Central memory CD8-positive, alpha-beta T cell (primary cell): ENCODE measurements at regions not wholly inside any gene's neighbourhood (a gene's known extent, or its start where the extent isn't known, plus 50 kb on each side); places are given as distances from the start of the nearest gene placed in this dataset.

Experiments
- ATAC-seq: fragments of 150-1000 bp; cut with Tn5 transposase; replicated peaks from 2 replicates; pipeline ENCODE4 v1.10.0; 2022; ENCODE audit warnings: mild to moderate bottlenecking, moderate FRiP score, moderate number of reproducible peaks; ENCODE audit not compliant: poor library complexity, severe bottlenecking; ENCODE audit errors: extremely low read depth
- DNase-seq, 2 donors: peaks; one replicate each; pipeline ENCODE4 v3.0.0; 2021; ENCODE audit warnings: low spot score in 2 of 2
- H3K27ac Mint-ChIP-seq: one replicate; pipeline ENCODE4 v1.8.0; 2022; ENCODE audit warnings: low read depth, mild to moderate bottlenecking, moderate library complexity, mixed read lengths
- H3K27me3 Mint-ChIP-seq: one replicate; pipeline ENCODE4 v1.8.0; 2022; ENCODE audit warnings: mixed read lengths
- H3K36me3 Mint-ChIP-seq: one replicate; pipeline ENCODE4 v1.8.0; 2022; ENCODE audit warnings: mild to moderate bottlenecking, moderate library complexity, mixed read lengths; ENCODE audit not compliant: insufficient read depth
- H3K4me1 Mint-ChIP-seq: one replicate; pipeline ENCODE4 v1.8.0; 2022; ENCODE audit warnings: mixed read lengths
- H3K4me3 Mint-ChIP-seq: one replicate; pipeline ENCODE4 v1.8.0; 2022; ENCODE audit warnings: mild to moderate bottlenecking, moderate library complexity, mixed read lengths
- H3K9me3 Mint-ChIP-seq: one replicate; pipeline ENCODE4 v1.8.0; 2022; ENCODE audit warnings: mixed read lengths

- DNase-seq (no peak), ATAC-seq (no peak)
- Mint-ChIP-seq H3K4me3 (no peak overlapping the region), H3K4me1 (no peaks in the 10 kb centered on the region), H3K27me3 (peaks cover 54% of the 10 kb centered on the region), H3K27ac (no peak overlapping the region), H3K36me3 (no peaks in the 10 kb centered on the region), H3K9me3 (no peaks in the 10 kb centered on the region)
These were observed 523.8 kb downstream of the EFNA5 start for GRCh38 chr5:107146901-107147300.

- Mint-ChIP-seq H3K4me1 (peaks cover 5% of the 10 kb centered on the region), H3K27me3 (peaks cover 17% of the 10 kb centered on the region), H3K27ac (no peak overlapping the region), H3K36me3 (peaks cover 2% of the 10 kb centered on the region), H3K9me3 (no peaks in the 10 kb centered on the region), H3K4me3 (no peak overlapping the region)
- no peak for DNase-seq
- no peak for ATAC-seq
These were observed 535.3 kb downstream of the EFNA5 start for GRCh38 chr5:107135391-107135790.

GRCh38 chr5:107134931-107135330 lies 535.8 kb downstream of the EFNA5 start:
- peaks cover 2% of the 10 kb centered on the region for H3K36me3 Mint-ChIP-seq
- ATAC-seq, result no peak
- H3K9me3 Mint-ChIP-seq, result no peaks in the 10 kb centered on the region

GRCh38 chr5:107129051-107129450 lies 541.7 kb downstream of the EFNA5 start:
- no peaks in the 10 kb centered on the region for H3K4me1 Mint-ChIP-seq
- peaks cover 2% of the 10 kb centered on the region for H3K36me3 Mint-ChIP-seq
- H3K4me3 Mint-ChIP-seq, result no peak overlapping the region
- peaks cover 17% of the 10 kb centered on the region for H3K27me3 Mint-ChIP-seq
- H3K9me3 Mint-ChIP-seq, result no peaks in the 10 kb centered on the region
- DNase-seq (no peak), ATAC-seq (no peak)
- H3K27ac Mint-ChIP-seq, result no peak overlapping the region

More at GRCh38 chr5:107134931-107135330, 535.8 kb downstream of the EFNA5 start:
- Mint-ChIP-seq H3K4me3 (no peak overlapping the region), H3K27me3 (peaks cover 17% of the 10 kb centered on the region), H3K27ac (no peak overlapping the region), H3K4me1 (peaks cover 5% of the 10 kb centered on the region)
- no peak for DNase-seq

GRCh38 chr5:107127878-107128277 lies 542.9 kb downstream of the EFNA5 start:
- Mint-ChIP-seq H3K9me3 (no peaks in the 10 kb centered on the region), H3K27me3 (peaks cover 14% of the 10 kb centered on the region), H3K36me3 (peaks cover 2% of the 10 kb centered on the region), H3K4me3 (no peak overlapping the region), H3K27ac (no peak overlapping the region), H3K4me1 (no peaks in the 10 kb centered on the region)
- DNase-seq, result no peak
- ATAC-seq, result no peak

GRCh38 chr5:107126341-107126740 lies 544.4 kb downstream of the EFNA5 start:
- peaks cover 2% of the 10 kb centered on the region for H3K36me3 Mint-ChIP-seq
- no peak for DNase-seq
- no peak overlapping the region for H3K4me3 Mint-ChIP-seq
- no peaks in the 10 kb centered on the region for H3K4me1 Mint-ChIP-seq
- no peak overlapping the region for H3K27ac Mint-ChIP-seq
- H3K9me3 Mint-ChIP-seq, result no peaks in the 10 kb centered on the region
- no peak for ATAC-seq
- no peaks in the 10 kb centered on the region for H3K27me3 Mint-ChIP-seq

GRCh38 chr5:107124376-107124775 lies 546.4 kb downstream of the EFNA5 start:
- ATAC-seq, result no peak
- H3K4me3 Mint-ChIP-seq, result no peak overlapping the region
- no peaks in the 10 kb centered on the region for H3K9me3 Mint-ChIP-seq
- H3K36me3 Mint-ChIP-seq, result no peaks in the 10 kb centered on the region
- no peak for DNase-seq
- no peaks in the 10 kb centered on the region for H3K4me1 Mint-ChIP-seq
- H3K27ac Mint-ChIP-seq, result no peak overlapping the region
- no peaks in the 10 kb centered on the region for H3K27me3 Mint-ChIP-seq

- DNase-seq, result no peak
- no peak for ATAC-seq
- Mint-ChIP-seq H3K36me3 (no peaks in the 10 kb centered on the region), H3K4me3 (no peak overlapping the region), H3K27me3 (no peaks in the 10 kb centered on the region), H3K4me1 (no peaks in the 10 kb centered on the region), H3K27ac (no peak overlapping the region), H3K9me3 (no peaks in the 10 kb centered on the region)
These were observed 547.7 kb downstream of the EFNA5 start for GRCh38 chr5:107123014-107123413.

GRCh38 chr5:107121793-107122519 lies 548.8 kb downstream of the EFNA5 start:
- Mint-ChIP-seq H3K27me3 (no peaks in the 10 kb centered on the region), H3K36me3 (no peaks in the 10 kb centered on the region), H3K27ac (no peak overlapping the region), H3K9me3 (no peaks in the 10 kb centered on the region), H3K4me3 (no peak overlapping the region), H3K4me1 (no peaks in the 10 kb centered on the region)
- DNase-seq (no peak), ATAC-seq (no peak)

GRCh38 chr5:107119656-107120055 lies 551.1 kb downstream of the EFNA5 start:
- Mint-ChIP-seq H3K27ac (no peak overlapping the region), H3K27me3 (peaks cover 18% of the 10 kb centered on the region), H3K4me1 (no peaks in the 10 kb centered on the region), H3K4me3 (no peak overlapping the region), H3K36me3 (no peaks in the 10 kb centered on the region), H3K9me3 (no peaks in the 10 kb centered on the region)
- DNase-seq (no peak), ATAC-seq (no peak)

GRCh38 chr5:107118184-107119019 lies 552.3 kb downstream of the EFNA5 start:
- DNase-seq (no peak), ATAC-seq (no peak)
- Mint-ChIP-seq H3K36me3 (no peaks in the 10 kb centered on the region), H3K4me1 (no peaks in the 10 kb centered on the region), H3K4me3 (no peak overlapping the region), H3K27me3 (peaks cover 23% of the 10 kb centered on the region), H3K9me3 (no peaks in the 10 kb centered on the region), H3K27ac (no peak overlapping the region)

- H3K4me1 Mint-ChIP-seq, result no peaks in the 10 kb centered on the region
- no peak for DNase-seq
These were observed 558.5 kb downstream of the EFNA5 start for GRCh38 chr5:107112216-107112615.

More at GRCh38 chr5:107112216-107112615, 558.5 kb downstream of the EFNA5 start:
- H3K27ac Mint-ChIP-seq, result no peak overlapping the region
- no peaks in the 10 kb centered on the region for H3K36me3 Mint-ChIP-seq
- ATAC-seq, result no peak
- peaks cover 31% of the 10 kb centered on the region for H3K27me3 Mint-ChIP-seq
- no peak overlapping the region for H3K4me3 Mint-ChIP-seq
- H3K9me3 Mint-ChIP-seq, result peaks cover 6% of the 10 kb centered on the region
